ENCODE measurements at regions not wholly inside any gene's neighbourhood (a gene's known extent, or its start where the extent isn't known, plus 50 kb on each side); places are given as distances from the start of the nearest gene placed in this dataset.

- no peak for TF ChIP-seq FOXP2 (optimal IDR thresholded peaks at IDR 0.05; ENCODE audit: borderline replicate concordance, extremely low read depth, extremely low read length, insufficient read depth)
- no peak for TF ChIP-seq SIN3A (IDR thresholded peaks at IDR 0.05; ENCODE audit: borderline replicate concordance, insufficient read depth, low read length)
- no peak for TF ChIP-seq REST (IDR thresholded peaks at IDR 0.05; ENCODE audit: insufficient read depth in 1 of 2, low read depth in 2 of 2, low read length in 2 of 2)
- no peak for TF ChIP-seq POLR2AphosphoS5 (IDR thresholded peaks at IDR 0.05; ENCODE audit: low read depth, low read length)
- no peak for TF ChIP-seq TAF1 (IDR thresholded peaks at IDR 0.05; ENCODE audit: borderline replicate concordance, insufficient read depth, low read length)
These were observed 186.7 kb upstream of the PMEPA1 start for GRCh38 chr20:57896563-57896962.

- TF ChIP-seq POLR2AphosphoS5 (IDR thresholded peaks at IDR 0.05; ENCODE audit: low read depth, low read length) = no peak
- no peak for TF ChIP-seq REST (IDR thresholded peaks at IDR 0.05; ENCODE audit: insufficient read depth in 1 of 2, low read depth in 2 of 2, low read length in 2 of 2)
- no peak for TF ChIP-seq TAF1 (IDR thresholded peaks at IDR 0.05; ENCODE audit: borderline replicate concordance, insufficient read depth, low read length)
- TF ChIP-seq FOXP2 (optimal IDR thresholded peaks at IDR 0.05; ENCODE audit: borderline replicate concordance, extremely low read depth, extremely low read length, insufficient read depth) = no peak
- no peak for TF ChIP-seq SIN3A (IDR thresholded peaks at IDR 0.05; ENCODE audit: borderline replicate concordance, insufficient read depth, low read length)
These were observed 186.2 kb upstream of the PMEPA1 start for GRCh38 chr20:57896017-57896416.

GRCh38 chr20:57895161-57895855, 185.5 kb upstream of the PMEPA1 start:
- TF ChIP-seq POLR2AphosphoS5 (IDR thresholded peaks at IDR 0.05; ENCODE audit: low read depth, low read length) (no peak), TAF1 (IDR thresholded peaks at IDR 0.05; ENCODE audit: borderline replicate concordance, insufficient read depth, low read length) (no peak), SIN3A (IDR thresholded peaks at IDR 0.05; ENCODE audit: borderline replicate concordance, insufficient read depth, low read length) (no peak), FOXP2 (optimal IDR thresholded peaks at IDR 0.05; ENCODE audit: borderline replicate concordance, extremely low read depth, extremely low read length, insufficient read depth) (no peak), REST (IDR thresholded peaks at IDR 0.05; ENCODE audit: insufficient read depth in 1 of 2, low read depth in 2 of 2, low read length in 2 of 2) (no peak)

GRCh38 chr20:57894522-57894921, 184.7 kb upstream of the PMEPA1 start:
- no peak for TF ChIP-seq POLR2AphosphoS5 (IDR thresholded peaks at IDR 0.05; ENCODE audit: low read depth, low read length)
- TF ChIP-seq TAF1 (IDR thresholded peaks at IDR 0.05; ENCODE audit: borderline replicate concordance, insufficient read depth, low read length) = no peak
- no peak for TF ChIP-seq SIN3A (IDR thresholded peaks at IDR 0.05; ENCODE audit: borderline replicate concordance, insufficient read depth, low read length)
- no peak for TF ChIP-seq FOXP2 (optimal IDR thresholded peaks at IDR 0.05; ENCODE audit: borderline replicate concordance, extremely low read depth, extremely low read length, insufficient read depth)
- TF ChIP-seq REST (IDR thresholded peaks at IDR 0.05; ENCODE audit: insufficient read depth in 1 of 2, low read depth in 2 of 2, low read length in 2 of 2) = no peak
